ENCODE measurements at regions not wholly inside any gene's neighbourhood (a gene's known extent, or its start where the extent isn't known, plus 50 kb on each side); places are given as distances from the start of the nearest gene placed in this dataset.

DNA sequence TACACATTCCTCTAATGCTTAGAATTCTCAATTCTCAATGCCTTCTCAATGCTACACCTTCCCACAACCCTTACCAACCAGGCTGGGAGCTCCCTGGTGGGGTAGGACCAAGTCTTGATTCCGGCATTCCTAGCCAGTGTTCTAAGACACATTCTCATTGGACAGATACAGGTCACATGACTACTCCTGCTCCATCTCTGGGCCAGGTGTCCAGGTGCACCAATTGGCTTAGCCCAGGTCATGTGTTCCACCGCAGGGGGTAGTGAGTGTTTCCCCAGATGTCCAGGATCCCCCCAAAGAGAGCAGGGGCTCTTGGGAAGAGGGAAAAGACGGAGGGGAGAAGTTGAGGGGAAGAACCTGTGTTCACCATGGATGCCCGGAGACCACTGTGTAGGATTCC, 58.7 kb upstream of the MLN start:
- no peak for DNase-seq

DNA sequence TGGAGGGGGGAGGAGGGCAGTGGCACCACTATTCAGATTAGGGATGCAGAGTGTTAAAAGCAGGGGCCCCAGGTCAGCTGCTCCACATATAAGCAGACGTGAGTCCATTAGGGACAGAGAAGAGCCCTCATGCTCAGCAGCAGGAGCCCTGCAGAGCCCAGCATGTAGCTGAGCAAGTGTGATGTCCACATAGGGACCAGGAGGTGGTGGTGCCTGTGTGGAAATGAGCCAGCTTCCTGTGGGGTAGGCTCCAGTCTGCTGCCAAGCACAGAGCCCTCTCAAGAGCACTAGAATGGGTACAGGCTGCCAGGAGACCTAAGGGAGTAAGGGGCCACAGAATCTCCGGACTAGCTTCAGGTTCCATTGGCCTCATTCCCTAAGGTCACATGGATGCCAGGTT, 57.9 kb upstream of the MLN start:
- DNase-seq, result no peak

DNA sequence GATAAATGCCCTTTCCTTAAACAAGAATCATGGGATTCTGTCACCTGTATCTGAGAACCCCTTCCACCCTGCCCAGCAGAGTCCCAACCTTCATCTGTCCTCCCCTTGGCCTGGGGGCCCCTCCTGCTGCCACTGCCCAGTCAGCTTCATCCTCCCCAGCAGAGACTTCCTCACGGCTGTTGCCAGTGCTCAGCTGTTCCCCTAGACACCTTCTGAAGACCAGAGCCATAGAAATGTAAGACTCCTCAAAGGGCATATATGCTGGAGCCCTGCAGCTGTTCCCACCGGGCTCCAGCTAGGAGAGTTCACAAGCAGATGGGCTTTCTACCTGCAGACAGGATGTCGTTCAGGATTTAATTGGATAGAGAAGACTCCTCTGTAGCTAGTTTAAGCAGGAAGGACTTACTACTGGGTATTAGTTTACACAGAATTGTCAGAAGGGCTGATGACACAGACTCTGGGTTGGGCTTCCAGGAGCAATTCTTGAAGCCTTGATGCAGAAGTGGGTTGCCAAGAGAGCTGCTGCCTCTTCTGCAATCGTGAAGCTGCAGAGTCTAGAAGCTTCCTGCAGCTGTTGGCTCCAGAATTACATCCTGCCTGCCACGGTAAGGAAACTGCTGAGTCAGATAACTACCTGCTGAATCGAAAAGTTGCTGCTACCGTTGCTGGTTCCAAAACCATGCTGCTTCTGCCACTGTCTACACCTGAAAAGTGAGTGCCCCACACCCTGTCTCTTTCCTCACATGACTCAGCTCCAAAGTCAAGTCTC, 57.1 kb upstream of the MLN start:
- DNase-seq, result no peak

DNA sequence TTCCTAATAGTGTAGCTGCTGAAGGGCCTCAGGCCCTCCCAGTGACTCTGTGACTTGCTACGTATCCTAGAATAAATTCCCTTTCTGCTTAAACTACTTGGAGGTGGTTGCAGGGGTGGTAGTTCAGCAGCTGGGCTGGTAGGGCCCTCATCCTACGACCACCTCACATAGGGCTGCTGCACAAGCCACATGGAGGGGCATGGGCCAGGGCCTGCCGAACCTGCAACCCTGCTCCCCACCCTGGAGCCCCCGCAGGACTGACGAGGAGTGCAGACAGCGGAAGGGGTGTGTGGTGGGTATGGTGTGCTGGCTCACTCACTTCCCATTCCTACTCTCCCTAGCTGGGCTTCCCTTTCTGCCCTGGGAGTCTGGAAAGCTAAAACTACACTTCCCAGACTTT, 56.2 kb upstream of the MLN start:
- DNase-seq, result no peak

DNA sequence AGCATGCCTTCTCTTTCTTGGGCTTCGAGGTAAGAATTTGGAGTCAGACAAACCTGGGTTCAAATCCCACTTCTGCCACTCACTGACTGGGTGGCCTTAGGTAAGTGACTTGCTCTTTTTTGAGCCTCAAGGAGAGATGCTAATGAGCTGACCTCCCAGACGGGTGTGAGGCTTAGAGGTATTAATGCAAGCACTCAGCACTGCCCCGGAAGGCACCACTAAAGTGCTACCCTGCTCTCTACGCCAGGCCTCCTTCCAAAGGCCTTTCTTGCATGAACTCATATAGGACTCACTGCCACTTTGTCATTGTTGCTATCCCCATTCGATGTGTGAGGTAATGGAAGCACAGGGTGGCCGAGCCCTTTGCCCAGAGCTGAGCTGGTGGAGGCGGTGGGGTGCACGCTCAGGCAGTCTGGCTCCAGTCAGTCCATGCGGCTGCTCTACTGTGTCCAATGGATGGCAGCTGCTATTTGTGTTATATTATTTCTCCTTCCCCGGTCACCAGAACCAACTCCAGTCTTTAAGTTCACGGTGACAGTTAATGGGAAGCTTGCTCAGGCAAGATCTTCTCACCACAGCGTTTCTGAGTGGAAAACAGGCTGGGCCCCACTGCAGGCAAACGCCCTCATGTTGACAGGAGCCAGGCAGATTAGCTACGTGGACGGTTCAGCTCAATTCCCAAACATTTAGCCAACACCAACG, 55.2 kb upstream of the MLN start:
- DNase-seq, result no peak

DNA sequence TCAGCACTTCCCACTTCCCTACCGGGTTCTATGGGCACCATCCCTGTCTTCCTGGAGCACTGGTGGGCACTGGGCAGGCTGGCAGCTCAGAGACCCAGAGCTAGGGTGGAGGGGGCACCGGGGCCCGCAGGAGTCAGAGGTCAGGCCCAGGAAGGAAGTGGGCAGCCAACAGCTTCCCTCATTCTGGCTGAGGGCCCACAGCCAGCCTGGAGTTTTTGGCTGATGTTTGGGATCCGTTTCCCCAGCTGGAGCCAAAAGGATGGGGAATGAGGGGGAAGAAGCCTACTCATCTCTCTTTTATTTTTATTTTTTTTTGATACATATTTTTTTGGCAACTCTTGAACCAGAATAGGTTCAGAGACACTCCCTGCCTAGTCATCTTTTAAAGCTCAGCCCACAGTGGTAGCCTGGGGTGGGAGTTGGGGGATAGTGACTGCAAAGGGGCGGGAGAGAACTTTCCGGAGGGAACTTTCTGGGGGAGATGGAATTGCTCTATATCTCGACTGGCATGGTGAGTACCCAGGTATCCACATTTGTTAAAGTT, 54.2 kb upstream of the MLN start:
- DNase-seq, result no peak

DNA sequence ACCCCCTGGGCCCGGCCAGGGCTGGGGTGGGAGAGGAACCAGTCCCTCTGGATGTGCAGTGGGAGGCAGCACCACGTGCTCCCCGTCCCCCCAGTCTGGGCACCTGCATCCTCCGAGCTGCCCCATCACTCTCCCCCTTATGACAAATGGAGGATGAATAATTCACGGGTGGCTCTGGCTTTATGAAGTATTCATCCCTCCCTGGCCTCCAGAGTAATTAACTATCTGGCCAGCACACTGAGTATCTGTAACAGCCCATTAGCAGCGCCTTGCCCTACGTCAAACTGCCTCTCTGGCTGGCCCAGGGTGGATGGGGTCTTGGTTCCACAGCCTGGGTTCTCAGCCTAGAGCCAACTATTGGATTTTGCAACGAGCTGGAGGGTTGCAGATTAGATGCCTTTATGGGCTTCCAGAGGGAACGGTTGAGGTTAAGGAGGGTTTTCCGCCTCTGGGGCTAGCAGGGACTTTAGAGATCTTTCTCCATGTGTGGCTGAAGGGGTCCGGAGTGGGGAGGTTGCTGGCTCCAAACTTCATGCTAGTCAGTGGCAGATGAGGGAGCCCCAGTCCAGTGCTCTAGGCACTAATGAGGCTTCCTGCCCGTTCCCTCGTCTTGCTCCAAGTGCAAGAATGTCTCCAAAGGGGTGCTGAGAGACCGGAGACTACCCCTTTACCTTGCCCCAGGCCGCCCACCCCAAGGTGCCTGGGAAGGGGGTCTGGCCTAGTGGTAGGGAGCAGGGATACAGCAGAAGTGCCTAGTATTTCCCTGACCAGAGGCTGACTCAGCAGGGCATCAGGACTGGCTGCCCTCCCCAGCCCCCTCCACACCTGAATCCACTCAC, 53.5 kb upstream of the MLN start:
- no peak for DNase-seq

DNA sequence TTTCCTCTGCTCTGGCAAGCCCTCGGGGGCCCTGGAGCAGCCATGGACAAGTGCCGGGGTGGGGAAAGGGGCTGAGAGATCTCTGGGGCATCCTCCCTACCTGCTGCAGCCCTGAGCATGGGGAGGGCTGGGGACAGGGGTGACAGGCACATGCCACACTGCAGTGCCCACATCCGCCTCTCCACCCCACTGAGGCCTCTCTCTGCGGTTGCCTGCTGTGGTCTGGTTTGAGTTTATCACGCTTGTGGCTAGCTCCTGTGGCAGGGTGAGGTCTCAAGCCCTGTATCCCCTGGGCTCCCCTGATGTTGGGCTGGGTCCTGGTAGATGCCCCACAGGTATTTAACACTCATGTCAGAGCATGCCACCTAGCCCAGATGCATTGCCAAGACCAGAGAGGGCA, 52.9 kb upstream of the MLN start:
- no peak for DNase-seq

DNA sequence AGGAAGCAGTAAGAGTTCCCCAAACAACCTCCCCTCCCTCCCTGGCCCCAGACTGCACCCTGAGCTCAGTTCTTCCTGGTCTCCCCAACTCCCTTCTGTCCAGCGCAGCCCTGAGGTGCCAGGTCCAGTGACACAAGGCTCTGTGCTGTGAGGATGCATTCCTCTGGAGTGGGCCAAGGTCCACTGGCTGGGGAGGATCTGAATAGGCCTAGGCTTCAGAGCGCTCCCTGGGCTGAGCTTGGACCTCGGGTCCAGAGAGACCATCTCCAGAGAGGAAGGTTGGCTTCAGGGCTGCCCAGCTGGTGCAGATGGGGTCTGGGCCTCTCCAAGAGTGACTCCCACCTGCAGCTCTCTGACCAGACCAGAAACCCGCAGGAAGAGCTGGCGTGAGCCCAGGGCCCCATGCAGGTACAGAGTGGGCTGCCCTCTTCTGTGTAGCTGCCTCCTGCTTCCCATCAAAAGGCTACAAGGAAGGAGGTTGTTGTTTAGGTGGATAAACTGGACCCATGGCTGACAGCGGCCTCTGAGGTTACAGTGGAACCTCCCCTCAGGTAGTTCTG, 52.3 kb upstream of the MLN start:
- no peak for DNase-seq

DNA sequence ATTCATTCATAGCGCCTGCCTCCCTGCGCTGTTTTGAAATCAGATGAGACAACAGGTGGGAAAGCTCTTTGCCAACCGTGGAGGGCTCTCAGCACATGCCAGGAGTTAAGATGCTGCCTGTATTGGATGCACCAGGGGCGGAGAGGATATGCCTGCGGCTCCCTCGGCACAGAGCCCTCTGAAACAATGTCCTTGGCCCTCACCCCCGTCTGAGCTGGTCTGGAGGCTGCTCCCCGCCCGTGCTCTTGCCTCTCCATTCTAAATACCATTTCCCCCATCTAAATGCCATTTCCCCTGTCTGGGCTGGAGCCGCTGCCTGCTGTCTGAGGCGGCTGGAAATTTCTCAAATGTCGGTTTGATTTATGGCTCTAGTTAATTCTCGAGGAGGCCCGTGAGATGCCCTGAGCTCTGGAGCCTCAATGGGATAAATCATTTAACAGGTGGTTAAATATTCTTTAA, 50.8 kb upstream of the MLN start:
- no peak for DNase-seq

DNA sequence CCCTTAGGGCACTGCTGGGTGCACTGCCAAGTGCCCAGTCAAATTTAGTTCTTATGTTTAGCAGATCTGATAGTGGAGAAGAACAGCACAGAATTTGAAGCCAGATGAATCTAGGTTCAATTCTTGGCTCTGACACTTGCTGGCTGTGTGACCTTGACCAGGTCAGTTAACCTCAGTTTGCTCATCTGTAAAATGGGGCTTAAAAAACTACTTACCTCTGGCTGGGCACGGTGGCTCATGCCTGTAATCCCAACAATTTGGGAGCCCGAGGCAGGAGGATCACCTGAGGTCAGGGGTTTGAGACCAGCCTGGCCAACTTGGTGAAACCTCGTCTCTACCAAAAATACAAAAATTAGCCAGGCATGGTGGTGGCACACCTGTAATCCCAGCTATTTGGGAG, 49.9 kb upstream of the MLN start:
- no peak for DNase-seq
